NCI-H146 treated with DMSO at 0.1 percent for 48 hours (cell line): ENCODE measurements at regions not wholly inside any gene's neighbourhood (a gene's known extent, or its start where the extent isn't known, plus 50 kb on each side); places are given as distances from the start of the nearest gene placed in this dataset.
"Not testable (repeated sequence)": the region's sequence is repeated elsewhere in the genome, so short reads cannot be mapped to it uniquely, and the experiment has no call there.

ENCODE experiments used
- DNase-seq: peaks from one replicate; lab custom pipeline; 2025; ENCODE audit not compliant: unreplicated experiment; lab: John Stamatoyannopoulos, UW

- no peak for DNase-seq
These were observed 199.4 kb upstream of the GPRIN3 start for GRCh38 chr4:89506866-89507491.

- no peak for DNase-seq
These were observed 195.0 kb upstream of the GPRIN3 start for GRCh38 chr4:89502581-89502980.

GRCh38 chr4:89497517-89498308 lies 190.1 kb upstream of the GPRIN3 start:
- DNase-seq = no peak

GRCh38 chr4:89496851-89497250 lies 189.3 kb upstream of the GPRIN3 start:
- DNase-seq = no peak

GRCh38 chr4:89493367-89493766 lies 185.8 kb upstream of the GPRIN3 start:
- DNase-seq = no peak

GRCh38 chr4:89492581-89493071 lies 185.0 kb upstream of the GPRIN3 start:
- no peak for DNase-seq

- DNase-seq = no peak
These were observed 184.2 kb upstream of the GPRIN3 start for GRCh38 chr4:89491761-89492160.

GRCh38 chr4:89489921-89490431 lies 182.4 kb upstream of the GPRIN3 start:
- not testable (repeated sequence) for DNase-seq

- no peak for DNase-seq
These were observed 181.8 kb upstream of the GPRIN3 start for GRCh38 chr4:89489338-89489771.

- no peak for DNase-seq
These were observed 181.1 kb upstream of the GPRIN3 start for GRCh38 chr4:89488736-89489135.

- DNase-seq = no peak
These were observed 179.1 kb upstream of the GPRIN3 start for GRCh38 chr4:89486673-89487072.

- no peak for DNase-seq
These were observed 178.4 kb upstream of the GPRIN3 start for GRCh38 chr4:89486042-89486441.

- DNase-seq = no peak
These were observed 176.2 kb upstream of the GPRIN3 start for GRCh38 chr4:89483833-89484232.

GRCh38 chr4:89482926-89483595 lies 175.5 kb upstream of the GPRIN3 start:
- DNase-seq = no peak

GRCh38 chr4:89482251-89482650 lies 174.7 kb upstream of the GPRIN3 start:
- peak; percentile 1 for DNase-seq

- DNase-seq = no peak
These were observed 162.4 kb upstream of the GPRIN3 start for GRCh38 chr4:89469930-89470375.

- no peak for DNase-seq
These were observed 161.9 kb upstream of the GPRIN3 start for GRCh38 chr4:89469516-89469915.

GRCh38 chr4:89468602-89469001 lies 161.0 kb upstream of the GPRIN3 start:
- no peak for DNase-seq

- no peak for DNase-seq
These were observed 155.7 kb upstream of the GPRIN3 start for GRCh38 chr4:89463341-89463740.

GRCh38 chr4:89447543-89447942 lies 139.9 kb upstream of the GPRIN3 start:
- DNase-seq = no peak

GRCh38 chr4:89446193-89446592 lies 138.6 kb upstream of the GPRIN3 start:
- no peak for DNase-seq

GRCh38 chr4:89439533-89439932 lies 131.9 kb upstream of the GPRIN3 start:
- DNase-seq = no peak
